Muscle of arm (tissue), 1 donor: ENCODE measurements at regions not wholly inside any gene's neighbourhood (a gene's known extent, or its start where the extent isn't known, plus 50 kb on each side); places are given as distances from the start of the nearest gene placed in this dataset.

Experiments used
- DNase-seq: peaks from one replicate; pipeline ENCODE4 v3.0.0-alpha.2; 2013

DNA sequence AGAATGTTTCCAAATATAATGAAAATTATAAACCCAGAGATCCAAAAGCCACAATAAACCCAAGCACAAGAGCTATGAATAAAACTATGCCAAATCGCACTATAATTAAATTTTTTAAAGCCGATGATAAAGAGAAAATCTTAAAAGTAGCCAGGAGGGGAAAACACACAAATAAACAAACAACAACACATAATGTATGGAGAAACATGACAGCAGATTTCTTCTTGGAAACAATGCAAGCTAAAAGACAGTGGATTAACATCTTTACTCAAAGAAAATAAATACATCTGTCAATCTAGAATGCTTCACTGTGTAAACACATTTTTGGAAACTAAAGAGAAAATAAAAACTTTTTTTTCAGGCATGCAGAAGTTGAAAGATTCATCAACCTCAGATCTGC lies 53.0 kb upstream of the SMOX start:
- DNase-seq: no peak

DNA sequence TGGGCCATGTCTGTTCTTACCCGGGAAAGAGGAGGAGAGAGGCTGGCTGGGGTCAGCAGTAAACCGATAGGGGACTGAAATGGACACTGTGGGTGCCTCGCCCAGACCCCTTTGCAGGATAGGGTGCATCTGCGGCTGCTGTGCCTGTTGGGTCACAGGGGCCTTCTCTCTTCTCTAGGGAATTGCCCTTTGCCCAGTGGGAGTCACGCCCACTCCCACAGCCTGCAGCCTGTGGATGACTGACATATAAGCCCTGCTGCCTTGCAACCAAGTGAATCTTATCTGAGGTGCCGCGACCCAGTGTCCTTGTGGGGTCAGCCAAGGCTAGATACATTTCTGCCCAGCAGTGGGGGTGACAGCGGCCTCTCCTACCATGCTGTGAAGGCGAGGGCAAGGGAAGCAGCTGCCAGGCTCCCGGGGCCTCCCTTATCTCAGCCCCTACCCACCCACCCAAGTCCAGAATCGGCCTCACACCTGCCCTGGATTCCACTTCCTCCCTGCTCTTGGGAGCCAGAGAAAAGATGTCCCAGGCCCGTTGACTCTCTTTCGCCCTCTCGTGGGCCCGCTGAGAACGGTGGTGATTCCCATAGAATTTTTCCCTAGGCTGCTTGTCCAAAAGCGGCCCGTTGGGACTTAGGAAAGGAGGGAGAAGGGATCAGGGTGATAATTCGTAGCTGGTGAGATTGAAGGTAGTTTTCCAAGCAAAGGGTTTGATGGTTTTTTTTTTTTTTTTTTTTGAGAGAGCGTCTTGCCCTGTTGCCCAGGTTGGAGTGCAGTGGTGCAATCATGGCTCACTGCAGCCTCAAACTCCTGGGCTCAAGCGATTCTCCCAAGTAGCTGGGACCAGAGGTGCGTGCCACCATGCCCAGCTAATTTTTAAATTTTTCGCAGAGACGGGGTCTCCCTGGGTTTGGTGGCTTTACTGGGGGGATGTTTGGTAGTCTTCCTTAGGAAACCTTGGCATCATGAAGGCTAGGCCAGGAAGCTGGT lies 56.8 kb upstream of the SMOX start:
- DNase-seq: no peak

DNA sequence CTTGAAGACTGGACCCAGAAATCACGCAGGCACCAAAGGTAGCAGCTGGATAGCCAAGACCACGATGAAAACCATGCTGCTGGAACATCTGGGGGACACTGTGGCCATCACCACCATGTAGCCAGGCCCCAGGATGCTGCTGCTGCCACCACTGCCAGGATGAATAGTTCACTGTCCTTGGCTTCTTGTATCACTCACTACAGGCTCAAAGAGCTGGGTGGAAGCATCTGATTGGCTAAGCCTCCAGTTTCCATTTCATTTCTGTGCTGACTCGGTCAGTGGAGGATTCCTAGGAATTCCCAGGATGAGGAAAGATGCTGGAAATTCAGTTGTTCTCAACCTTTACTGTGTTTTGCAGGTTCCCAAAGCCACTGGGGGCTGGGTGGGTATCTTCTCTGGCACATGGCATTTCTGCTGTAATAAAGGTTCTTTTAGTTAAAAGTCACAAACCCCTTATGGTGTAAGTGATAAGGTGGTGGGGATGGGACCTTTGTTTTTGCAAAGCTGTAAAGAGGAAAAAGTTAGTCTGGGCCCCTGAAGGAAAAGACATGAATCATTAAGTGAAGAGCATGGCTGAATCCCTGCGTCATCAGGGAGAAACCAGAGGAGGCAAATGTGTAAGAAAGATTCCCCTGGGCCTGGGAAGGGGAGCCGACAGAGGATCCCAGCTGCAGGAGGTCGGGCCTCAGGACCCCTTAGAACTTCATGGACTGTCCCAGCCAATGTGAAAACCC lies 57.7 kb upstream of the SMOX start:
- DNase-seq: no peak

DNA sequence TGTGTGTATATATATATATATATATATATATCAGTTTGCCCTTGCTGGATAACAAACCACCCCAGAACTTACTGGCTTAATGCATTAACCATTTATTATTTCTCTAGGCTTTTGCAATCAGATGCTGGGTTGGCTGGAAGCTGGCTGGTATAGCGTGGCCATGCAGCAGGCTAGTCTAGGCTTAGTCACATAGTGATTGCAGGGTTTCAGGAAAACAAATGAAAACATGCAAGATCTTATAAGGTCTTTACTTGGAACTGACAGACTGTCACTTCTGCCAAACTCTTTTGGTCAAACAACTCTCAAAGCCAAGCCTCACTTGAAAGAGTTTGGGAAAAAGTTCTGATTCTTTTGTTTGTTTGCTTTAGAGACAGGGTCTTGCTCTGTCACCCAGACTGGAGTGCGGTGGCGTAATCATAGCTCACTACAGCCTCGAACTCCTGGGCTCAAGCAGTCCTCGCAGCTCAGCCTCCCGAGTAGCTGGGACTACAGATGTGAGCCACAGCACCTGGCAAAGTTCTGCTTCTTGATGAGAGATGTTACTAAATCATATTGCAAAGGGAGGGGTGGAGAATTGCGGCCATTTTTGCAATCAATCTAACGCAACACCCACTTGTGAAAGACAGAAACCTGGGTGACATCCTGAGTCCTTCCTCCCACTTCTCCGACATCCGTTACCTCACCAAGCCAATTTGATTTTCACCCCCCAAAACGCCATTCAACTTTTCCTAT lies 58.7 kb upstream of the SMOX start:
- no peak for DNase-seq

DNA sequence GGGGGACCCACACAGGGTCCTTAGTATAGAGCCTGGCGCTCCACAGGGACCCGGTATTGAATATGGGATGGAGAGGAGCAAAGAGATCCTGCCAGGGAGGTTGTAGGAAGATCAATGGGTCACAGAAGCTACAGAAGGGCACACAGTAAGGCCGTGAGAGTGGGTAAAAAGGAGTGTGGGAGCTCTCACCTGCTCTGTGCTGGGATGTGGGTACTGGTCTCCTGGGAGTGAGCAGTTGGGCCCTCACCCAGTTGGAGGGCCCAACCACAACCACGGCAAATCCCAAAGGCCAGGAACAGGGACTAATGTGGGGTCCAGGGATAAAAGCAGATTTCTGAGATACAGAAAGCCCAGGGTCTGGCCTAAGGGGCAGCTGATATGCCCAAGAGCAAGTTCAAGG lies 59.9 kb upstream of the SMOX start:
- no peak for DNase-seq

DNA sequence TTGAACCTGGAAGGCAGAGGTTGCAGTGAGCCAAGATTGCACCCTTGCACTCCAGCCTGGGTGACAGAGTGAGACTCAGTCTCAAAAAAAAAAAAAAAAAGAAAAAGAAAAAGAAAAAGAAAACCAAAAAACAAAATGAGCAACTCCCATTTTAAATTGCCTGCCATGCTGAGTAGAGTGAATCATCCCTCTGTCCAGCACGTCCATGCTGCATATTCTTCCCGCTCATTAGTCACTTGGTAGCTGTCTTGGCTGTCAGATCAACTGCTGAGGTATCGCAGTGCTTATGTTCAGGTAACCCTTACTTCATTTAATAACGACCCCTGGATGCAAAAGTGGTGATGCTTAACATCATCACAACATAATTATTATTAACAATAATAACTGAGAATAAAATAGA lies 60.7 kb upstream of the SMOX start:
- DNase-seq: no peak

DNA sequence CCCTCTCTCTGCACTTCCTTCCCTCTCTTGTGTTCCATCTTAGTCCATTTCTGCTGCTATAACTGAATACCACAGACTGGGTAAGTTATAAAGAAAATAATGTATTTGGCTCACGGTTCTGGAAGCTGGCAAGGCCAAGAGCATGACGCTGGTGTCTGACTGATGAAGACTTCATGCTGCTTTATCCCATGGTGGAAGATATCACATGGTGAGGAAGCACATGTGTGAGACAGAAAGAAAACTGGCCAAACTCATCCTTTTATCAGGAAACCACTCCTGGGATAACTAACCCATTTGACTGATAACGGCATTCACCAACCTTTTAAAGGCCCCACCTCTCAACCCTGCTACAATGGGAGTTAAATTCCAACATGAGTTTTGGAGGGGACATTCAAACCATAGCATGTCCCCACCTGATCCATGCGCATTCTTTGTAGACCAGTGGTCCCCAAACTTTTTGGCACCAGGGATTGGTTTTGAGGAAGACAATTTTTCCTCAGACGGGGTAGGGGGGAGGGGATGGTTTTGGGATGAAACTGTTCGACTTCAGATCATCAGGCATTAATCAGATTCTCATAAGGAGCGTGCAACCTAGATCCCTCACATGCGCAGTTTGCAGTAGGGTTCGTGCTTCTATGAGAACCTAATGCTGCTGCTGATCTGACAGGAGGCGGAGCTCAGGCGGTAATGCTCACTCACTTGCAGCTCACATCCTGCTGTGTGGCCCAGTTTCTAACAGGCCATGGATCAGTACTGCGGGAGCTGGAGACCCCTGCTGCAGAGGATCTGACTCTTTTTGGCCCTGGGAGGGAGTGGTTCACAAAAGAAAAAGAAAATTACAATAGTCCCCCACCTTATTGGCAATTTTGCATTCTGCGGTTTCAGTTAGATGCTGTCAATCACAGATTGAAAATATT lies 61.6 kb upstream of the SMOX start:
- DNase-seq: no peak

DNA sequence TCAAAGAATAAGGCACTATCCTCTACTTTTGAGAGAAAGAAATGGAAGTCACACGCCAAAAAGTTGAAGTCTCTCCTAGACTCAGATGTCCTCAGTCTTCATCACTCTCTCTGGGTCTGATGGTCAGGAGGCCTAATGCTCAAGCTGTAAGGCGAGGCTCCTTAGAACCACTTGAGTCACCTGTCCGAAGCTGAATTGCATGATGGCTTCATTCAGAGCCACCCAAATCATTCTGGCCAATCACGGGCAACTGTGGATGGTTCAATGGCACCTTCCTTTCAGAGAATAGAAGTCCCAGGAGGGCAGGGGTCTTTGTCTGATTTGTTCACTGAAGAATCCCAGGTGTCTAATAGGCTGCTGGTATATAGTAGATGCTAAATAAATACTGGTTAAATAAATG lies 63.9 kb upstream of the SMOX start:
- no peak for DNase-seq

DNA sequence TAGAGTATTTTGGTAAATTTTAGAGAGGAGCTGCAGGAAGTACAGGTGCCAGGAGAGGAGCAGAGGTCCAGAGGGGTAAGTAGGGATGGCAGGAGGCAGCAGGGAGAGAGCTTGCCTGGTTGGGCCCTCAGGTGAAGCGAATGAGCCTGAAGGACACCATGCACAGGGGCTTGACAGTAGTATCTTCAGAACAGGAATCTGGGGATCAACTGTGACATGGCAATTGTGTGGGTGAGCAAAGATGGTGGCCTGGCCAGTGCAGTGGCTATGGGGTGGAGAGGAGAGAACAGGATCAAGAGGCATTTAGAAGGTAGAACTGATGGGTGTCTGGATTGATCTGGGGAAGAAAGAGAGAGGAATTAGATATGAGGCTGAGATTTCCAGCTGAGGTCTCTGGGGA lies 64.5 kb upstream of the SMOX start:
- no peak for DNase-seq

DNA sequence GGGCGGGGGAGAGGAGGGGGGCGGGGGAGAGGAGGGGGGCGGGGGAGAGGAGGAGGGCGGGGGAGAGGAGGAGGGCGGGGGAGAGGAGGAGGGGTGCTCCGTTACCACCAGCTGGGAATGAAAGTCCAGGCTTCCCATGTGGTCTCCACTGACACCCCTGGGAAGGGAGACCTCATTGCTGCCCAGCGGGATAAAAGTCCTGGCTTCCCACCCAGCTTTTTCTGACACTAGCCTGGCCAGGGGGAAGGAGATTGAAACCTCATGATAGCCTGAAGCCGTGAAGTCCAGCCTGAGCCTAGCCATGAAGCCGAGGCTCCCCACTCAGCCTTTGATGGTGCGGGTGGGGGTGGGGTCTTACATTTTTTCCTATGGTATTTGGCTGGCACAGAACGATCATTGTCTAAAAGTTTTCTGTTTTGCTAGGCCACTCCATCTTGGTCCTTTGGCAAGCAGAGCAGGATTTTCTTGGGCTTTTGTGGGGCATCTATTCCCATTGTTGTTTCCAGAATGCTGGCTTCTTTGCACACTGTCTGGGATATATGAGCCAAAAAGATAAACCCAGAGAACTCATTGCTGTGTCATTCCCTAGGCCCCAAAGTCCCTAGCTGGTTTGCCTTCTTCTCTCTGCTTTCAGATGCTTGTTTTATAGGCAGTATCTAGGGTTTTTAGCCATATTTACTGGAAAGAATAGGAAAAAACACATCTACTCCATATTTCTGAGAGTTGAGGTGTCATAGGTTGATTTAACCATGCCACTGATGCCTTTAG lies 65.3 kb upstream of the SMOX start:
- no peak for DNase-seq

DNA sequence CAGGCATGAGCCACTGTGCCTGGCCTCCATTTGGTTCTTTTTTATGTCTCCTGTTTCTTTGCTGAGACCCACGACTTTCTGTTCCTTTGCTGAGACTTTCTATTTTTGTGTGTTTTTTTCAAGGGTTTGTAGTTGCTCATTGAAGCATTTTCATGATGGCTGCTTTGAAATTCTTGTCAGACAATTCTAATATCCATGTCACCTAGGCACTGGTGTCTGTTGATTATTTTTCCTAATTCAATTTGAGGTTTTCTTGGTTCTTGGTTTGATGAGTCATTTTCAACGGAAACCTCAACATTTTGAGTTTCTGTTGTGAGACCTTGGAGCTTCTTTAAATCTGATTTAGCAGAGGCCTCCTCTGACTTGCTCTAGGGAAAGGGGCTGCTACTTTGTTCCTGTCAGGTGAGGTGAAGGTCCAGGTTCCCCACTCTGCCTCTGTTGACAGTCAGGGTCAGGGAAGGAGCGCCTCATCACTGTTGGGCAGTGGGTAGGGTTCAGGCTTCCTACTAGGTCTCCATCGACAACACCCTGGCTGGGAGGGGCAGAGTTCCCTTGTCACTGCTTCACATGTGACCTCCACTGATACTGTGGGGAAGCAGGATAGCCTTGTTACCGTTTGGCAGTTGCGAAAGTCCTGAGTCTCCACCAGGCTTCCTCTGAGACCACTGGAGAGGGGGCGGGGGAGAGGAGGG lies 66.1 kb upstream of the SMOX start:
- no peak for DNase-seq

DNA sequence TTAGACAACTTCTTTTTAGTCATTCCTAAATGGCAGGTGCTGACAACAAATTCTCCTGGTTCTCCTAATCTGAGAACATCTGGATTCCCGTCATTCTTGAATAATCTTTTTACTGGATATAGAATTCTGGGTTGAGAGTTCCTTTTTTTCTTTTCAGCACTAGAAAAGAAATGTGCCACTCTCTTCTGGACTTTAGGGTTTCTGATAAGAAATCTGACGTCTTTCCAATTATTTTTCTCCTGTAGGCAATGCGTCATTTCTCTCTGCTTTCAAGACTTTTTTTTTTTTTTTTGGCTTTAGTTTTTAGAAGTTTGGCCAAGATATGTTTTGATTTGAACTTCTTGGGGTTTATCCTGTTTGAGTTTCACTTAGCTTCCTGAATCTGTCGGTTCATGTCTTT lies 66.1 kb upstream of the RNF24 start:
- no peak for DNase-seq

DNA sequence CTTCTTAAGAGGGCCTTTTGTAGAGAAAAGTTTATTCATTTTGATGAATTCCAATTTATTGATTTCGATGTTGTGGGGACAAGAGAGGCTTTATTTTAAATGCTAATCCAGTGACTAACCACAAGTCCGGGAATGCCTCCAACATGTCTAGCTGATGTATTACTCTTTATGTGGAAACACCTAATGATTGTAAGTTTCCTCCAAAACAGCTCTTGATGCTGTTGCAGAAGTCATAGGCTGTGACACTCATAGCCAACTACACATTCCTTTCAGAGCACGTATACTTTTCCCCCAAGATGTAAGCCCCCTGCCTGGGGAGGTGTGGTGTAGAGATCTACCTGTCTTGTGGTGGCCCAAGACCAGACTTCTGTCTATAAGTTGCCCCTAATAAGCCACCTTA lies 61.3 kb upstream of the RNF24 start:
- DNase-seq: peak; percentile 88

DNA sequence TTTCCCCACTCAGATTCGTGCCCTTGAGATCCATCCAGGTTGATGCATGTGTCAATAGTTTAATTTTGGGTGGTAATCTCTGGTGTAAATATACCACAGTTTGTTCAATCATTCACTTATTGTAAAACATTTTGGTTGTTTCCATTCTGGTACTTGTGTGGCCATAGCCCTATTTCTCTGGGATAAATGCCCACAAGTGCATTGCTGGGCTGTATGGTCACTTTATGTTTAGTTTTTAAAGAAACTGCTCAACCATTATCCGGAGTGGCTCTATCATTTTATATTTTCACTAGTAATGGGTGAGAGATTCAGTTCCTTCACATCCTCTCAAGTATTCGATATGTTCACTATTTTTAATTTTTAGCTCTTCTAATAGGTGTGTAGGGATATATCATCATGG lies 60.7 kb upstream of the RNF24 start:
- no peak for DNase-seq

DNA sequence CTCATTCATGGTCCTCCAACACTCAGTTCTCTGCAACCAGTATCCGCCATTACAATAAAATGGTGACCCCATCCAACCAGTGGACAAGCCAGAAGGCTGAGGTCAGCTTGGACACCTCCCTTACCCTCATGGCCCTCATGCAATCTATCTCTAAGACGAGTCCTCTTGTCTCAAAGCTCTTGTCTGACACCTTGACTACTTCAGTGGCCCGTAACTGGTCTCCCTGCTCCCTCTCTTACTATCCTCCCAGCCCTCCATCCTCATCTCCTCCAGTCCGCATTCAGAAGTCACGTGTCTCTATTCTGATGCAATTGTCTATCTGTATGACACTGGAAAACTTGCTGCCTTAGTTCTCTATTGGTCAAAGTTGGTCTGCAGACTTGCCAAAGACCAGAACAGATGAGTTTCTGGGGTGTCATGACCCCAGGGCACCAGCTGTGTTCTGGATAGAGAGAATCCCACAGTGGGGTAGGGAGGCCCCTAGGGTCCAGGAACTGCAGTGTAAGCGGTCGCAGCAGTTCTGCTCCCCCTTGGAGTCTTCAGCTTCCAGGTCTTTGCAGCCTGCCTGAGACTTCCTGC lies 59.6 kb upstream of the RNF24 start:
- no peak for DNase-seq

DNA sequence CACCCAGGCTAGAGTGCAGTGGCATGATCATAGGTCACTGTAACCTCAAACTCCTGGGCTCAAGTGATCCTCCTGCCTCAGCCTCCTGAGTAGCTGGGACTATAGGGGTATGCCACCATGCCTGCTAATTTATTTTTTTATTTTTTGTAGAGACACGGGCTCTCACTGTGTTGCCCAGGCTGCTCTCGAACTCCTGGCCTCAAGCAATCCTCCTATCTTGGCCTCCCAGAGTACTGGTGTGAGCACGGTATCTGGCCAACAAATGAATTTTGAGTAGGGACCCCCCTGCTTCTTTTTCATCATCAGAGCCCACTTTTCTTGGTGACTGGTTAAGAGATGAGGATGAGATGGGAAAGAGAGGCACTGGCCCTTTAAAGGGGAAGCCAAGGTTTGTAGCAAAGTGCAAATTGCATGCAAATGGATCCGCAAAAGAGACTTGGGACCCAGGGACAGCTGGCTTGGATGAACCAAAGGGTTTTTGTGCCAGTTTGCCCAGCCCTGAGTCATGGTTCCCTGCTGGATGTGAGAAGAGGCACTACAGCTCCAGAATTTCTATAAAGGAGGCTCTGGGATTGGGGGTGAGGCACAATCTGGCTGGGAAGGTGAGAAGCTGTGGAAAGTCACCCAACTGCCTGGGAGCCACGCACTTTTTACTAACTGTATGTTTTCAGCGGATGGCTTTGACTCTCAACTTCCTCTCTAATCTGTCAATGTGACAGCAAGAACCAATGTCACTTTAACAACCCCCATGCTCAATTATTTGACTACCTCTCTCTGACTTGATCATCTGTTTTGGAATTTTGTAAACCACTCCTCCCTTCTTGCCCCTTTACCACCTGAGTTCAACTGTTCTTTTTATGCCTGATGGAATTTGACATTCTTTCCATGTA lies 58.7 kb upstream of the RNF24 start:
- no peak for DNase-seq

DNA sequence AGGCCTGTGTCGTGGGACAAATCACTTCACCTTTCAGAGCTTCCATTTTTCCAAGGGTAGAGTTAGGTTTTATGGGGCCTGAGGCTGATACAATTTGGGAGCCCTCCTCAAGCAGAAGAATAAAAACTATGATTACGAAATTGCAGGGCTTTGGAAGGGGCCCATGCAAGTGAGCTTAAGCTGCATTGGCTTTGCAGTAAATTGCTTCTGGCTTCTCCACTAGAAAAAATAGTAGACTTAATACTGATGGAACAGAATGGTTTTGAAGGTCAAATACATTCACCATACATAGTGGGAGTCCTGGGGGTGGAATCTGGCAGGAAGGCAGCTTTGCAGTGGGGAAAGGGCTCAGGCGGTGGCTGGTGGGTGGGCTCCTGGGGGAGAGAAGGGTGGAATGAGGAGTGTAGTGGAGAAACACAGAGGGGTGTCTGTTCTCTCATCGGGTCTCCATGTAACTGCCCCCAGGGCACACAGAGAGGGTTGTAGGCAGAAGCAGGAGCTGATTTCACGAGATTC lies 55.9 kb upstream of the RNF24 start:
- DNase-seq: no peak
